ENCODE measurements at regions not wholly inside any gene's neighbourhood (a gene's known extent, or its start where the extent isn't known, plus 50 kb on each side); places are given as distances from the start of the nearest gene placed in this dataset.

DNA sequence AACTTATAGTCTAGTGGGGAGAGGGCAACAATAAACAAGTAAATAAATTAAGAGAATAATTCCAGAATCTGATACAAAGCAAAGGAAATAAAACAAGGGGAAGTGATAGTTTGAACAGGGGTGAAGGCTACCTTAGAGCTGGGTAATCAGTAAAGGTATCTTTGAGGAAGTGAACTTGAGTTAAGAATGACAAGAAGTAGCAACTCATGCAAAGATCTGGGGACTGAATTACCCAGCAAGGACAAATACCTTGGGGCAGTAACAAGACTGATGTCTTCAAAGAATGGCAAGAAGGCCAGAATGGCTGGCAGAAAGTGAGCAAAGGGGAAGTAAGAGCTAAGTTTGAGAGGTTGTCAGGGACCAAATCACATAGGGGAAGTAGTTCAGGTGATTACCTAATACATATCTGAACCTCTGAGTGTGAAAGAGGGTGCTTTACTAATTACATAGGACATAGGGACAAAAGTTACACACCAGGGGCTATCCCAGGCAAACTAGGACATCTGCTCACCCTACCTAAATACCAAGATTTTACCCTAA, 244.6 kb upstream of the HNRNPA3 start:
- no peak overlapping the region for H2AFZ ChIP-seq (ENCODE audit: low read length)
- H3K4me3 ChIP-seq (ENCODE audit: low read depth, low read length, poor library complexity, severe bottlenecking), result no peak overlapping the region
- H3K27ac ChIP-seq (ENCODE audit: low read depth, low read length, poor library complexity, severe bottlenecking), result no peak overlapping the region
- no peaks in the 10 kb centered on the region for H3K9me2 ChIP-seq (ENCODE audit: insufficient read depth, low read length)
- ChIA-PET CTCF (ENCODE audit: unreplicated experiment) (no interaction called here), POLR2A (interaction anchor here (0.6 kb wide), 1 partner anchor 8 kb away, joined by 3 read pairs; no protein-coding TSS in a partner anchor)
- H3K4me1 ChIP-seq (ENCODE audit: insufficient read depth, low read length, poor library complexity, severe bottlenecking), result no peaks in the 10 kb centered on the region
- no TSS peak for BruUV-seq (replicated peaks)
- H3K9me3 ChIP-seq (ENCODE audit: low read length), result no peaks in the 10 kb centered on the region
- intact Hi-C loops (cut with micrococcal nuclease; ENCODE audit: unreplicated experiment), result no loop called here
- no peak overlapping the region for H3K4me2 ChIP-seq (ENCODE audit: low read length)
- H3K36me3 ChIP-seq (ENCODE audit: insufficient read depth, low read length), result no peaks in the 10 kb centered on the region
- H4K20me1 ChIP-seq (ENCODE audit: insufficient read depth, low read length), result no peaks in the 10 kb centered on the region
- DNase-seq (ENCODE audit: low spot score), result no peak
- TF ChIP-seq, protein P1, sequence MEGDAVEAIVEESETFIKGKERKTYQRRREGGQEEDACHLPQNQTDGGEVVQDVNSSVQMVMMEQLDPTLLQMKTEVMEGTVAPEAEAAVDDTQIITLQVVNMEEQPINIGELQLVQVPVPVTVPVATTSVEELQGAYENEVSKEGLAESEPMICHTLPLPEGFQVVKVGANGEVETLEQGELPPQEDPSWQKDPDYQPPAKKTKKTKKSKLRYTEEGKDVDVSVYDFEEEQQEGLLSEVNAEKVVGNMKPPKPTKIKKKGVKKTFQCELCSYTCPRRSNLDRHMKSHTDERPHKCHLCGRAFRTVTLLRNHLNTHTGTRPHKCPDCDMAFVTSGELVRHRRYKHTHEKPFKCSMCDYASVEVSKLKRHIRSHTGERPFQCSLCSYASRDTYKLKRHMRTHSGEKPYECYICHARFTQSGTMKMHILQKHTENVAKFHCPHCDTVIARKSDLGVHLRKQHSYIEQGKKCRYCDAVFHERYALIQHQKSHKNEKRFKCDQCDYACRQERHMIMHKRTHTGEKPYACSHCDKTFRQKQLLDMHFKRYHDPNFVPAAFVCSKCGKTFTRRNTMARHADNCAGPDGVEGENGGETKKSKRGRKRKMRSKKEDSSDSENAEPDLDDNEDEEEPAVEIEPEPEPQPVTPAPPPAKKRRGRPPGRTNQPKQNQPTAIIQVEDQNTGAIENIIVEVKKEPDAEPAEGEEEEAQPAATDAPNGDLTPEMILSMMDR (conservative IDR thresholded peaks at IDR 0.05; ENCODE audit: low read length), result no peak
- TF ChIP-seq EZH2phosphoT487 (IDR thresholded peaks at IDR 0.05; ENCODE audit: borderline replicate concordance, low read depth, low read length), result no peak
- no peaks in the 10 kb centered on the region for H3K79me2 ChIP-seq (ENCODE audit: insufficient read depth, low read depth, low read length)

DNA sequence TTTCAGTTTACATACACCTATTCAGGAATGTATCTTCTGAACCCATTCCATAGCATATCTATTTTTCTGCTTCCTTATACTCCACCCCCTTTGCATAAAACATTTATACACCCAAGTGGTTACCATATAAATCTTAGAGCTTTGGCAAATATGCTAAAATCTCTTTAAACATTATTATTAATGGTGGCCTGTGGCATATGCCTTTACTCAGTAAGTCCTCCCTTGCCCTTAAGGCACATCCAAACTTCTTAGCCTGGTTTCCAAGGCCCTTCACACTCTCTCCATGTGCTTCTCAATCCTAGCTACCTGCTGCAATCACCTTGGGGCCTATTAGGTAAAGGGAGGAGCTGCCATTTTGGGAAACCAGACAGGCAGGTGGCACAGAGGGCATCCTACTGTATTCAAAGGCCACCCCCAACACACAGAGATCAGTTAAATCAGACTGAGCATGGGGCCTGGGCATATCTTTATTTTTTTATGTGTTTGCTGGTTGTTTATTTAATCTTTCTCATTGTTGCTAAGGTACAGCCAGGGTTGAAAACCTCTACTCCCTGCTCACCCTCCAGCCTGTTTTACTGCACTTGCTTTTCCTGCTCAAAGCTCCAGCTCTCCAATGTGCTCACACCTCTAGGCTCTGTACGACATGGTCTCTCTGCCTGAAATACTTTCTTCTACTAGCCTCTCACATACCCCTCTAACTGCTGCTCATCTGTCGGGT, 242.8 kb upstream of the HNRNPA3 start:
- TF ChIP-seq EZH2phosphoT487 (IDR thresholded peaks at IDR 0.05; ENCODE audit: borderline replicate concordance, low read depth, low read length), result no peak
- TF ChIP-seq, protein P1 (conservative IDR thresholded peaks at IDR 0.05; ENCODE audit: low read length), result no peak
- no peak for DNase-seq (ENCODE audit: low spot score)
- H4K20me1 ChIP-seq (ENCODE audit: insufficient read depth, low read length), result no peaks in the 10 kb centered on the region
- no peak overlapping the region for H3K27ac ChIP-seq (ENCODE audit: low read depth, low read length, poor library complexity, severe bottlenecking)
- BruUV-seq (replicated peaks), result no TSS peak
- H2AFZ ChIP-seq (ENCODE audit: low read length), result no peak overlapping the region
- no peak overlapping the region for H3K4me2 ChIP-seq (ENCODE audit: low read length)
- H3K9me2 ChIP-seq (ENCODE audit: insufficient read depth, low read length), result no peaks in the 10 kb centered on the region
- CTCF ChIA-PET (ENCODE audit: unreplicated experiment), result no interaction called here
- intact Hi-C loops (cut with micrococcal nuclease; ENCODE audit: unreplicated experiment), result no loop called here
- H3K79me2 ChIP-seq (ENCODE audit: insufficient read depth, low read depth, low read length), result no peaks in the 10 kb centered on the region
- H3K4me1 ChIP-seq (ENCODE audit: insufficient read depth, low read length, poor library complexity, severe bottlenecking), result no peaks in the 10 kb centered on the region
- H3K9me3 ChIP-seq (ENCODE audit: low read length), result no peaks in the 10 kb centered on the region
- H3K4me3 ChIP-seq (ENCODE audit: low read depth, low read length, poor library complexity, severe bottlenecking), result no peak overlapping the region
- H3K36me3 ChIP-seq (ENCODE audit: insufficient read depth, low read length), result no peaks in the 10 kb centered on the region
- POLR2A ChIA-PET, result no interaction called here
